SK-N-SH treated with all-trans-retinoic acid at 6 μM for 48 hours (cell line): ENCODE measurements at regions not wholly inside any gene's neighbourhood (a gene's known extent, or its start where the extent isn't known, plus 50 kb on each side); places are given as distances from the start of the nearest gene placed in this dataset.

Source experiments
- CSDC2 ChIP-seq: fragments of 250-450 bp; sonication (Bioruptor Pico); IDR thresholded peaks from 2 replicates; pipeline ENCODE4 v1.5.0; 2020; ENCODE audit warnings: mild to moderate bottlenecking, moderate library complexity
- GLIS3 ChIP-seq: fragments of 250-450 bp; sonication (Bioruptor Pico); IDR thresholded peaks from 2 replicates; pipeline ENCODE4 v1.5.0; 2020; ENCODE audit warnings: mild to moderate bottlenecking, moderate library complexity
- ISL1 ChIP-seq: fragments of 250-450 bp; sonication (Bioruptor Pico); IDR thresholded peaks from 2 replicates; pipeline ENCODE4 v2.1.2; 2022; ENCODE audit warnings: mild to moderate bottlenecking, moderate library complexity
- OSR1 ChIP-seq: fragments of 250-450 bp; sonication (Bioruptor Pico); IDR thresholded peaks from 2 replicates; pipeline ENCODE4 v1.8.0; 2022; ENCODE audit warnings: moderate library complexity, mild to moderate bottlenecking, inconsistent platforms
- PPARA ChIP-seq: fragments of 250-450 bp; sonication (Bioruptor Pico); IDR thresholded peaks from 2 replicates; pipeline ENCODE4 v1.5.0; 2020; ENCODE audit warnings: mild to moderate bottlenecking, borderline replicate concordance
- RARB ChIP-seq: fragments of 250-450 bp; sonication (Bioruptor Pico); IDR thresholded peaks from 2 replicates; pipeline ENCODE4 v1.8.0; 2021; ENCODE audit warnings: mild to moderate bottlenecking, moderate library complexity
- TSHZ2 ChIP-seq: fragments of 250-450 bp; sonication (Bioruptor Pico); IDR thresholded peaks from 2 replicates; pipeline ENCODE4 v1.5.0; 2020; ENCODE audit warnings: mild to moderate bottlenecking, moderate library complexity
- ZC3H10 ChIP-seq: fragments of 250-450 bp; sonication (Bioruptor Pico); IDR thresholded peaks from 2 replicates; pipeline ENCODE4 v1.5.1; 2021; ENCODE audit warnings: mild to moderate bottlenecking, moderate library complexity
- ZFP30 ChIP-seq: fragments of 450-650 bp; formaldehyde crosslinking; IDR thresholded peaks from 2 replicates; pipeline ENCODE4 v1.5.0; 2022; ENCODE audit warnings: mild to moderate bottlenecking, moderate library complexity
- ZNF565 ChIP-seq: fragments of 450-650 bp; formaldehyde crosslinking; conservative IDR thresholded peaks from 2 replicates; pipeline ENCODE4 v1.5.0; 2020; ENCODE audit warnings: low read depth, mild to moderate bottlenecking, moderate library complexity
- TF ChIP-seq, protein P1 (sequence below): fragments of 250-450 bp; sonication (Bioruptor Pico); IDR thresholded peaks from 2 replicates; pipeline ENCODE4 v1.8.0; 2020; ENCODE audit warnings: mild to moderate bottlenecking, moderate library complexity, borderline replicate concordance
- TF ChIP-seq, protein P2 (sequence below): fragments of 250-450 bp; sonication (Bioruptor Pico); IDR thresholded peaks from 2 replicates; pipeline ENCODE4 v1.5.1; 2021; ENCODE audit warnings: mild to moderate bottlenecking, moderate library complexity

- TF ChIP-seq CSDC2 (no peak), ZFP30 (no peak), ZC3H10 (CRISPR knock-in tag) (no peak), TSHZ2 (no peak), ISL1 (CRISPR knock-in tag) (no peak), RARB (CRISPR knock-in tag) (no peak), ZNF565 (CRISPR knock-in tag) (no peak), PPARA (CRISPR knock-in tag) (no peak), OSR1 (CRISPR knock-in tag) (no peak), GLIS3 (CRISPR knock-in tag) (no peak)
- TF ChIP-seq, protein P1, sequence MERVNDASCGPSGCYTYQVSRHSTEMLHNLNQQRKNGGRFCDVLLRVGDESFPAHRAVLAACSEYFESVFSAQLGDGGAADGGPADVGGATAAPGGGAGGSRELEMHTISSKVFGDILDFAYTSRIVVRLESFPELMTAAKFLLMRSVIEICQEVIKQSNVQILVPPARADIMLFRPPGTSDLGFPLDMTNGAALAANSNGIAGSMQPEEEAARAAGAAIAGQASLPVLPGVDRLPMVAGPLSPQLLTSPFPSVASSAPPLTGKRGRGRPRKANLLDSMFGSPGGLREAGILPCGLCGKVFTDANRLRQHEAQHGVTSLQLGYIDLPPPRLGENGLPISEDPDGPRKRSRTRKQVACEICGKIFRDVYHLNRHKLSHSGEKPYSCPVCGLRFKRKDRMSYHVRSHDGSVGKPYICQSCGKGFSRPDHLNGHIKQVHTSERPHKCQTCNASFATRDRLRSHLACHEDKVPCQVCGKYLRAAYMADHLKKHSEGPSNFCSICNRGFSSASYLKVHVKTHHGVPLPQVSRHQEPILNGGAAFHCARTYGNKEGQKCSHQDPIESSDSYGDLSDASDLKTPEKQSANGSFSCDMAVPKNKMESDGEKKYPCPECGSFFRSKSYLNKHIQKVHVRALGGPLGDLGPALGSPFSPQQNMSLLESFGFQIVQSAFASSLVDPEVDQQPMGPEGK (CRISPR knock-in tag): no peak
- TF ChIP-seq, protein P2, sequence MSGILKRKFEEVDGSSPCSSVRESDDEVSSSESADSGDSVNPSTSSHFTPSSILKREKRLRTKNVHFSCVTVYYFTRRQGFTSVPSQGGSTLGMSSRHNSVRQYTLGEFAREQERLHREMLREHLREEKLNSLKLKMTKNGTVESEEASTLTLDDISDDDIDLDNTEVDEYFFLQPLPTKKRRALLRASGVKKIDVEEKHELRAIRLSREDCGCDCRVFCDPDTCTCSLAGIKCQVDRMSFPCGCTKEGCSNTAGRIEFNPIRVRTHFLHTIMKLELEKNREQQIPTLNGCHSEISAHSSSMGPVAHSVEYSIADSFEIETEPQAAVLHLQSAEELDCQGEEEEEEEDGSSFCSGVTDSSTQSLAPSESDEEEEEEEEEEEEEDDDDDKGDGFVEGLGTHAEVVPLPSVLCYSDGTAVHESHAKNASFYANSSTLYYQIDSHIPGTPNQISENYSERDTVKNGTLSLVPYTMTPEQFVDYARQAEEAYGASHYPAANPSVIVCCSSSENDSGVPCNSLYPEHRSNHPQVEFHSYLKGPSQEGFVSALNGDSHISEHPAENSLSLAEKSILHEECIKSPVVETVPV (CRISPR knock-in tag): no peak
These were observed 188.5 kb upstream of the MPPED2 start for GRCh38 chr11:30774496-30775232.
